ENCODE measurements at regions not wholly inside any gene's neighbourhood (a gene's known extent, or its start where the extent isn't known, plus 50 kb on each side); places are given as distances from the start of the nearest gene placed in this dataset.

DNA sequence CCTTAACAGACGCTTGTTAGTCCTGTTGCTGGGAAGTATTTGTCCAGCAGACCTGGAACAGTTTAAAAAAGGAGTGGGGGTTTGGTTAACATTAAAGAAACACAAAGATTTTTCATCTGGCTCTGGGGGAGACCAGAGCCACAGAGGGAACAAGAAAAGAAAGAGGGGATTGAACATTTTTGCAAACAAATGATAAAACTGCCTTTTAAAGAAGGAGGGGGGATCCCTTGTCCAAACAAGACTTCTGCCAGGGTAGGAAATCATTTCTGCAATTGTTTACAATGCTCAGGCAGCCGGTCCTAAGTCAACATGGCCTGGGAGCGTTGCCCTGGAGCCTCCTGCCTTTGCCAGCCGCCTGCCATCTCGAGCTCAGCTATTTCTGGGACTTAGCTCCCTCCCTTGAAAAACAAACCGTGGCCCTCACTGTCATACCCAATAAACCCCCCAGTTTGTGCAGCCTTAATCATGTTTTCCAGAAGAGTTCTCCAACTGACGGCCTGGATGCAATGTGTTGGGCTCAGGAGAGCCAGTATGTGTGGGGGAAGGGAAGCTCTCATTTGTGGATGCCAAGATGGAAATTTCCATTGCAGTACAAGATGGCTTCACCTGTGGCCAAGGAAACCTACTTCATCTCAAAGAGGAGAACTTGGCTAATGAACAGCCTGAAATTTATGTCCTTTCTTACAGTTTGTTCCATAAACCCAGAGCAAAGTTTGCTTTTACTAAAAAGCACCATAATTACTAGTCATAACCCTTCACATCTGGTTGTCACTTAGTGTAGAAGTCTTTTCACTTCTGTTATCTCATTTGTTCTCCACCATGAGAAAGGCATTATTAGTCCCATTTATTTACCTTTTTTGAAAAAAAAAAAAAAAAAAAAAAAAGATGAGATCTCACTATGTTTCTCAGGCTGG is 75.9 kb upstream of the RNU6-1 start:
- peaks cover 30% of the 10 kb centered on the region for H3K4me1 Mint-ChIP-seq (ENCODE audit: insufficient read depth, unreplicated experiment)
- peak overlapping the region; percentile 5 for H3K27ac Mint-ChIP-seq (ENCODE audit: low read depth, unreplicated experiment)
- ChIA-PET CTCF (interaction anchor here (0.6 to 1.3 kb wide), 6 partner anchors 45 to 294 kb away, joined by 3 to 5 read pairs (median 3); no protein-coding TSS in a partner anchor), POLR2A (interaction anchor here (0.8 to 1.8 kb wide), 7 partner anchors 13 to 138 kb away, joined by 3 to 5 read pairs (median 4); partner anchors contain the start of gene PIAS1)
- DNase-seq (ENCODE audit: unreplicated experiment) = no peak
- H3K4me3 Mint-ChIP-seq (ENCODE audit: unreplicated experiment) = no peak overlapping the region
- no peaks in the 10 kb centered on the region for H3K9me3 Mint-ChIP-seq (ENCODE audit: unreplicated experiment)
- no TSS peak for BruUV-seq (replicated peaks)
- TF ChIP-seq, protein P1, sequence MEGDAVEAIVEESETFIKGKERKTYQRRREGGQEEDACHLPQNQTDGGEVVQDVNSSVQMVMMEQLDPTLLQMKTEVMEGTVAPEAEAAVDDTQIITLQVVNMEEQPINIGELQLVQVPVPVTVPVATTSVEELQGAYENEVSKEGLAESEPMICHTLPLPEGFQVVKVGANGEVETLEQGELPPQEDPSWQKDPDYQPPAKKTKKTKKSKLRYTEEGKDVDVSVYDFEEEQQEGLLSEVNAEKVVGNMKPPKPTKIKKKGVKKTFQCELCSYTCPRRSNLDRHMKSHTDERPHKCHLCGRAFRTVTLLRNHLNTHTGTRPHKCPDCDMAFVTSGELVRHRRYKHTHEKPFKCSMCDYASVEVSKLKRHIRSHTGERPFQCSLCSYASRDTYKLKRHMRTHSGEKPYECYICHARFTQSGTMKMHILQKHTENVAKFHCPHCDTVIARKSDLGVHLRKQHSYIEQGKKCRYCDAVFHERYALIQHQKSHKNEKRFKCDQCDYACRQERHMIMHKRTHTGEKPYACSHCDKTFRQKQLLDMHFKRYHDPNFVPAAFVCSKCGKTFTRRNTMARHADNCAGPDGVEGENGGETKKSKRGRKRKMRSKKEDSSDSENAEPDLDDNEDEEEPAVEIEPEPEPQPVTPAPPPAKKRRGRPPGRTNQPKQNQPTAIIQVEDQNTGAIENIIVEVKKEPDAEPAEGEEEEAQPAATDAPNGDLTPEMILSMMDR (IDR thresholded peaks at IDR 0.05; ENCODE audit: unreplicated experiment) = no peak
- no peaks in the 10 kb centered on the region for H3K36me3 Mint-ChIP-seq (ENCODE audit: insufficient read depth, unreplicated experiment)
- intact Hi-C loops (cut with micrococcal nuclease) = no loop called here
- no peaks in the 10 kb centered on the region for H3K27me3 Mint-ChIP-seq (ENCODE audit: insufficient read depth, unreplicated experiment)

GRCh38 chr15:67916565-67916964 is 76.7 kb upstream of the RNU6-1 start:
- intact Hi-C loops (cut with micrococcal nuclease) = no loop called here
- Mint-ChIP-seq H3K4me3 (ENCODE audit: unreplicated experiment) (no peak overlapping the region), H3K9me3 (ENCODE audit: unreplicated experiment) (no peaks in the 10 kb centered on the region), H3K4me1 (ENCODE audit: insufficient read depth, unreplicated experiment) (peaks cover 30% of the 10 kb centered on the region), H3K27ac (ENCODE audit: low read depth, unreplicated experiment) (peak overlapping the region; percentile 63), H3K27me3 (ENCODE audit: insufficient read depth, unreplicated experiment) (no peaks in the 10 kb centered on the region), H3K36me3 (ENCODE audit: insufficient read depth, unreplicated experiment) (no peaks in the 10 kb centered on the region)
- no TSS peak for BruUV-seq (replicated peaks)
- TF ChIP-seq, protein P1 (IDR thresholded peaks at IDR 0.05; ENCODE audit: unreplicated experiment) = no peak
- POLR2A ChIA-PET = interaction anchor here (0.7 to 2.3 kb wide), 6 partner anchors 11 to 82 kb away, joined by 3 to 6 read pairs (median 5); no protein-coding TSS in a partner anchor
- CTCF ChIA-PET = interaction anchor here (0.6 to 1.1 kb wide), 4 partner anchors 46 to 294 kb away, joined by 3 to 5 read pairs (median 3); no protein-coding TSS in a partner anchor
- DNase-seq (ENCODE audit: unreplicated experiment) = no peak

DNA sequence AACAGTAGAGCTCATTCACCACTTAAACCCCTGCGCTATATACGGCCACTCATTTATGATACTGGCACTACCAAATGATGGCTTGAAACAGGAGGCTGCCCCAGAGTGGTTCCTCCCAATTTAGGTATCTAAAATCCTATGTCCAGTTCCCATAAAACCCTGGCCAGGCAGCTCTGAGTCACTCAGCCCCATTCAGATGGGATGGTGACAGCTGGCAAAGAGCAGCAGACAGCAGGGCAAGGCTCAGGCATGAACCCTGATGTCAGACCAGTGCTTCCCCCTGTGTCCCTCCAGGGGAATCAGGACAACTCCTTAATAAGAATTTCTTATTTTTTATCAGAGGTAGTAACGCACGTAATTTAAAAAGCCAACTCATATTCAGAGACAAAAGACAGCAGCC is 77.2 kb upstream of the RNU6-1 start:
- POLR2A ChIA-PET = interaction anchor here (0.6 to 2.3 kb wide), 10 partner anchors 10 to 312 kb away, joined by 3 to 6 read pairs (median 4); partner anchors contain the start of gene CLN6

More for the DNA sequence above, 77.2 kb upstream of the RNU6-1 start:
- H3K9me3 Mint-ChIP-seq (ENCODE audit: unreplicated experiment) = no peaks in the 10 kb centered on the region
- no peaks in the 10 kb centered on the region for H3K36me3 Mint-ChIP-seq (ENCODE audit: insufficient read depth, unreplicated experiment)
- H3K4me1 Mint-ChIP-seq (ENCODE audit: insufficient read depth, unreplicated experiment) = peaks cover 30% of the 10 kb centered on the region
- no peaks in the 10 kb centered on the region for H3K27me3 Mint-ChIP-seq (ENCODE audit: insufficient read depth, unreplicated experiment)
- TF ChIP-seq, protein P1 (IDR thresholded peaks at IDR 0.05; ENCODE audit: unreplicated experiment) = no peak
- DNase-seq (ENCODE audit: unreplicated experiment) = peak; percentile 35
- H3K27ac Mint-ChIP-seq (ENCODE audit: low read depth, unreplicated experiment) = peak overlapping the region; percentile 63
- intact Hi-C loops (cut with micrococcal nuclease) = no loop called here
- CTCF ChIA-PET = interaction anchor here (0.9 to 1.2 kb wide), 4 partner anchors 29 to 293 kb away, joined by 3 to 5 read pairs (median 4); no protein-coding TSS in a partner anchor
- BruUV-seq (replicated peaks) = no TSS peak
- H3K4me3 Mint-ChIP-seq (ENCODE audit: unreplicated experiment) = no peak overlapping the region

All from MCF 10A (cell line).